HG02571 (cell line): ENCODE measurements at regions not wholly inside any gene's neighbourhood (a gene's known extent, or its start where the extent isn't known, plus 50 kb on each side); places are given as distances from the start of the nearest gene placed in this dataset.

Source experiments
- ATAC-seq: cut with Tn5 transposase; IDR thresholded peaks from one replicate; pipeline ENCODE4 v1.9.1; 2021; ENCODE audit warnings: mild to moderate bottlenecking, moderate library complexity; ENCODE audit not compliant: unreplicated experiment

- no peak for ATAC-seq
Measured at GRCh38 chr22:49146511-49146910, 681.2 kb downstream of the BRD1 start.

GRCh38 chr22:49143812-49144211 is 683.9 kb downstream of the BRD1 start:
- ATAC-seq = no peak

DNA sequence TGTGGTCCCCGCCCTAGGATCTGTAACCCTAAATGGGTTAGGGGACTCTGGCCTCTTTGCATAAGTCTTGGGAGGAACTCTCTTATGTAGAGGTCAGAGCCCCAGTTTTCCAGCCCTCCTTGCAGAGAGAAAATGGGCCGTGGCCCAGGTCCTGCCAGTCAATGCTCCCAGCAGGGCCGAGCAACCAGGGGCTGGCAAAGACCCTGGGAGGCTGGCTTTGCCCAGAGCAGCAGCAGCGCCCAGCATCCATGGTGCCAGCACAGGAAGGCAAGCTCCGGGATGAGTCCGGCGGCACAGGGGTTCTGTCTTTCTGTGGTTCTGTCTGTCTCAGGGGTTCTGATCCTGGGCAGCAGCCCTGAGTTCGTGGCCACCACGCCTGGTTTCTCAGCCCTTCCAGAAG is 684.8 kb downstream of the BRD1 start:
- ATAC-seq = no peak

DNA sequence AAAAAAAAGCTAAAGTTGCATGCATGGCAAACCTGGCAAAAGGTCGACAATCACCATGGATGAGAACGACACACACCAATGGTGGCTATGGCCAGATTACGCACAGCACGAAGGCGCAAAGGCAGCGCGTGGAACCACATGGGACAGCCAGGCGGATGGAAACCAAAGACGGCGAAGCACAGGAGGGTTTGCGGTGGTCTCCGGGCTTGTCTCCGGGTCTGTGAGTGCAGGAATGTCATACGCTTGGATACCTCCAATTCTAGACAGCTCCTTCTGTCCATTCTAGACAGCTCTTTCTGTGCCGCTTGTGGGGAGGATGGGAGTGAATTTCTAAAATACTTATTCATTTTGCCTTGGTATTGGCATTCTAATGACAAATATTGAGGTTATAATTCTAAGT is 685.4 kb downstream of the BRD1 start:
- ATAC-seq = no peak

DNA sequence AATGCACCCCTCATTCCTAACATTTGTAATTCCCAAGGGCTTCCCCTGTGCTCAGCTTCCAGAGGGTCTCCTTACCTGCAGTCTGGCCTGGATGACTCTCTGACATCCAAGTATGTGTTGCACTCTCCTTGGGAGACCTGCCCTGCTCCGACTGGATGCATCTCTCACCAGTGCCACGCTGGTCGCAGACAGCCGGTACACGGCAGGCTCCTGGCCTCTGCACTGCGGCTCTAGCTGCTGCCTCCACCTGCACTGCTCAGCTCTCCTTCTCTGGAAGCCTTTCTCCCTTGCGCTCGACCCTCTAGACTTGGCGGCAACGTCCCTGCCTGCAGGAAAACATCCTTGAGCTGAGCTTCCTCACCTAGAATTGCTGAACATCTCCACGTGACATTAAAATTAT is 685.9 kb downstream of the BRD1 start:
- no peak for ATAC-seq

- no peak for ATAC-seq
Measured at GRCh38 chr22:49140911-49141665, 686.6 kb downstream of the BRD1 start.

DNA sequence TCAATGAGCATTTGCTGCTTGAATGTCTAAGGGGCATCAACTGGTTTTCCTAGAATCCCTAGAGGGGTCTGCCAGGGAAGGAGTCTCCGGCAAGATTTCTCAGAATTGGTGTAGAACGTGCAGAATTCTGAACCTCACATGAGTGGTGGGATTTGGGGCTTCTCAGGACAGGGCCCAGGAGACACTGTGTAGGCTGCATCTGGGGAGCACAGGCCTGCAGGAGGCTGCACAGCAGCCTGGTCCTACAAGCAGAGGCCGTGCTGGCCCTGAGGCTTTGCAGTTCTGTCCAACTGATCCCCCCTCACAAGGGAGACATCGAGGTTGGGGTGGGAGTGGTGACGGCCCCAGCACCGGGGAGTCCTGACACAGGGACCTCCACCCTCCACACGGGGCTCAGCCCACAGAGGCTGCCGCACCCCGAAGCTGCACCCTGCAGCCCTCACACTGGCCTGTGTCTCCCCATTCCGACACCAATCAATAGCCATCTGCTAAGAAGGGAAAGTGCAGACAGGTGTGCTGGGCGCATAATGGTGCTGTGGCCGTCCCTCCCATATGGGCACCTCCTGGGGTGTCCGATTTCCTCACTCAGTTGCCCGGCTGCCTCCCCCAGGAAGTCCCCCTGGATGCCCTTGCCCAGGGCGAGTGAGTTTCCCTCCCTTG is 688.1 kb downstream of the BRD1 start:
- ATAC-seq = no peak

GRCh38 chr22:49138250-49138790 is 689.4 kb downstream of the BRD1 start:
- ATAC-seq = no peak

DNA sequence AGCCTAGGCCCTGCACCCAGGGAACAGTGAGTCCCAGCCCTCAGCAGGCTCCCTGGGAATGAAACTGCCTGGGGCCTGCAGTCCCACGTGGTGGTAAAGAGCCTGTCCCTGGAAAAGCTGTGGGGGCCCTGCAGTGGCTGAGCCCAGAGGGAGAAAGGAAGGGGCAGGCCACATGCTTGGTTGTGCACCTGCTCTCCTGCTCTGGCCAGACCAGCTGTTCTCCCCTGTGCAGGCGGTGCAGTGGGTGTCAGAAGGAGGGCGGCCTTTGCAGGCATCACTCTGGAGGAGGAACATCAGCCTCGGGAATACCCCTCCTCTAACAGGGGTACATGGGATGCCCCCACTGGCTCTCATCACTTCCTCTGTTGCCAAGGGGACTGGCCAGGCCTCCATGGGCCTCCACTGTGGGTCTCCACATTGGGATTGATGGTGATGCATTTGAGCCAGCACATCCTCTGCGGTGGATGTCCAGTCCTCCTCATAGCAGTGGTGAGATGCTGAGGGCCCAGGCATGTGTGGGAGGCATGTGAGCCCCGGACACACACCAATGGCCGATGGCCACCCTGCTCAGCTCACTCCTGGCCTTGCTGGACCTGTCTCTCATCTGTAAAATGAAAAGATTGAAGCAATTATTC is 690.4 kb downstream of the BRD1 start:
- no peak for ATAC-seq

- no peak for ATAC-seq
Measured at GRCh38 chr22:49136816-49137180, 690.9 kb downstream of the BRD1 start.

DNA sequence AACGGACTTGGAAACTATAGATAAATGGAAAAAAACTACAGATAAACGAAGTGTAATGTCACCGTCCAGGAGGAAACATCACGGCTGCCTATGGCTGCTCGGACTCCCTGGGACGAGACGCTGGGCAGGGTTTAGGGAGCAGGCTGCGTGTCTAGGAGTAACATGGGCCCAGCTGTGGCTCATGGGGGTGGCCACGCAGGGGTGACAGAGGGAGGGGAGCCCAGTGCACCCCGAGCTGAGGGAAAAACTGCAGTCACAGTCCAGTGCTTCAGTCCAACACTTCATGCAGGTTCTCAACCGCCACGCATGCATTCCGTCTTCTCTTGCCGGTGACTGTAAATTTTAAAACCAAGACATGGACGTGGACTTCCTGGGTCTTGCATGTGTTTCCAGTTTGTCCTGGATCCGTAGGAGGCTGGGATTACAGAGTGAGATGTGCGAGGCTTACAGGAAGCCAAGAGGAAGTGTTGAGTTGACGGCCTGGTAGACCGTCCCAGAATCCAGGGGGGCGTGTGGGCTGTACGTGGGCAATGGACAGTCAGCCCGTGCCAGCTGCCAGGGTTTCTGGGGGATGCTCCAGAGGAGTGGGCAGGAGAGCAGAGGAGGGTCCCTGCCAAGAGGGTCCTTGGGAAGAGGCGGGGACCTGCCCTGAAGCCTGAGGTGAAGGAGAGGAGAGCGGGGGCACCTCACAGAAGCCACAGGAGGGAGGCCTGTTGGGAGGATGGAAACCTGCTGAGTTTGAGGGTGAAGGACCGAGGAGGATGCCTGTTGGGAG is 691.4 kb downstream of the BRD1 start:
- ATAC-seq = no peak

DNA sequence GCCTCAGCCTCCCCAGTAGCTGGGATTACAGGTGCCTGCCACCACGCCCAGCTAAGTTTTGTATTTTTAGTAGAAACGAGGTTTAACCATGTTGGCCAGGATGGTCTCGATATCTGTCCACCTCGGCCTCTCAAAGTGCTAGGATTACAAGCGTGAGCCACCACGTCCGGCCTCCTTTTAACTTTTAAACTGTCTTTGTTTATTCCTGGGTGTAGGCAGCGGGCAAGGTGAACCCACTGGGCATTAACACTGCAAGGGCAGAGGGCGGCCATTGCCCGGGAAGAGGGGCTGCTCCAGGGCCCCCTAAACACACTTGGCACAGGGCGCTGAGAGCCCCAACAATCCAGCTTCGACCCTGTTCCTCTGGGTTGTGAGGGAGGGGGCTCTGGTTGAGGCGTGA is 693.6 kb downstream of the BRD1 start:
- no peak for ATAC-seq

DNA sequence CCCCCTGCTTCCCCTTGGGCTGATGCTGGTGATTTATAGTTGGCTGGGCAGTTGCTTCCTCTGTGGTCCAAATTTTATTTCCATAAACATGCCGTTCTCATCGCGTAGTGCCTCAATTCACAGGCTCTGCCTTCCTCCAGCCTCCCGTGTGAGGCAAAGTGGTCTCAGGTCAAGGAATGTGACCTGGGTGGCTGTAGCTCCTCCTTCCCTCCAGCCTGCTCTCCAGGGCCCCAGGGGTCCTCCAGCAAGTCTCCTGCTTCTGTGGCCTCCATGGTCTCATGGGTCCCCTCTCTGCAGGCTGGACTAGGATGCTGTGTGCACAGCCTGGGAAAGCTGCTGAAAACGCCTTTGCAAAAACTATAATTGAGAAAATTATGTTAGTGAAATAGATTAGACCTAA is 694.1 kb downstream of the BRD1 start:
- ATAC-seq = no peak

- ATAC-seq = no peak
Measured at GRCh38 chr22:49132009-49132408, 695.7 kb downstream of the BRD1 start.

DNA sequence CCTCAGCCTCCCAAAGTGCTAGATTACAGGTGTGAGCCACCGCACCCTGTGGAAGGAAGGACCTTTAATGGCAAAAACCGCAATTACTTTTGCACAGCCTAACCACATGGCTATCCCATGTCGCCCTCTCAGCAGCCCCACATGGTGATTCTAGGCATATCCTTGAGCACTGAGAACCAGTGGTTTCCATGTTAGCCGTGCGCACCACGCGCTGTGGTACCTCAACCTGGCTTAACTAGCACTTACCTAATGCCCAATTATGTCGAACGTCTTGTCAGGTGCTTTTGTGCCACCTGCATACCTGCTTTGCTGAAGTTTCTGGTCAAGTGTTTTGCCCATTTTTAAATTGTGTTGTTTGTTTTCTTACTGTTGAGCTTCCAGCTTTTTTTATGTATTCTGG is 697.9 kb downstream of the BRD1 start:
- no peak for ATAC-seq

- no peak for ATAC-seq
Measured at GRCh38 chr22:49128874-49129273, 698.8 kb downstream of the BRD1 start.

GRCh38 chr22:49124608-49125007 is 703.1 kb downstream of the BRD1 start:
- no peak for ATAC-seq

DNA sequence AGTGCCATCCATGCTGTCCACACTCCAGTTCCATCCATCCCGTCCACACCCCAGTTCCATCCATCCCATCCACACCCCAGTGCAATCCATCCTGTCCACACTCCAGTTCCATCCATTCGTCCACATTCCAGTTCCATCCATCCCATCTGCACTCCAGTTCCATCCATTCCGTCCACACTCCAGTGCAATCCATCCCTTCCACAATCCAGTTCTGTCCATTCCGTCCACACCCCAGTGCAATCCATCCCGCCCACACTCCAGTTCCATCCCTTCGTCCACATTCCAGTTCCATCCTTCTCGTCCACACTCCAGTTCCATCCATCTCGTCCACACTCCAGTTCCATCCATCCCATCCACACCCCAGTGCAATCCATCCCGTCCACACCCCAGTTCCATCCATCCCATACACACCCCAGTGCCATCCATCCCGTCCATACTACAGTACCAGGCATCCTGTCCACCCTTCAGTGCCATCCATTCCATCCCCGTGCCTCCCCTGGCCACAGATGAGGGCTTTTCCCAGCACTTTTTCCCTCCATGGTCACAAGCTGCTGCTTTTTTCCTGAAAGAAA is 704.0 kb downstream of the BRD1 start:
- no peak for ATAC-seq

DNA sequence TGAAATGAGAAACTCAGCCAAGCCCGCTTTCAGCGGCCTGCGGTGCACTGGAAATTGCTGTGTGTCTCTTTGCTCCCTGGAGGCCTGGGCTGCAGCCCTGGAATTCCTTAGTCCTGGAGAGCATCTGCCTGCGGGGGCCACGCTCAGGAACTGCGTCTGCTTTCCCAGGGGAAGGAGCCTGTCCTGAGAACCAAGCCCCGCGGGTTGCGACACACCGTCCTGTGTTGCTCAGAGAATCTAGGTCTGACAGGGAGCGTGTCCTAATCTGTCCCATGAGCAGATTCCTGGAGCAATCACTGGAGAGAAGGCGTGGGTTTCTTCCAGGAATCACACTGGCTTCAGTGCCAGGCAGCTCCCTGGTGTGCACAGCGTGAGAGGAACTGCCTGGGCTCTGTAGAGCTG is 708.1 kb downstream of the BRD1 start:
- ATAC-seq = no peak

- no peak for ATAC-seq
Measured at GRCh38 chr22:49118065-49118464, 709.6 kb downstream of the BRD1 start.

- ATAC-seq = no peak
Measured at GRCh38 chr22:49117486-49117885, 710.2 kb downstream of the BRD1 start.
